Stomach (tissue), 8 donors: ENCODE measurements at regions not wholly inside any gene's neighbourhood (a gene's known extent, or its start where the extent isn't known, plus 50 kb on each side); places are given as distances from the start of the nearest gene placed in this dataset.
A peak's percentile ranks its signal among the peaks of the same experiment; 100 is the strongest.

Source experiments
- DNase-seq, 2 donors: peaks; one replicate each; pipeline versions ENCODE4 v3.0.0 to v3.0.0-alpha.2; 2013 to 2019
- H3K27ac ChIP-seq, 5 donors: fragments of 200-600 bp in 4 of 5; sonication (generic) in 4 of 5; one replicate each; pipeline ENCODE4 v1.5.1; 2013 to 2019; ENCODE audit warnings: mild to moderate bottlenecking in 1 of 5, moderate library complexity in 1 of 5
- H3K27me3 ChIP-seq, 3 donors: fragments of 200-600 bp; sonication (generic); one replicate each; pipeline ENCODE4 v1.5.1; 2017 to 2019; ENCODE audit warnings: mixed run types in 1 of 3
- H3K36me3 ChIP-seq, 4 donors: fragments of 200-600 bp; sonication (generic); 1 replicate in 3 of 4; 2 replicates in 1 of 4; pipeline ENCODE4 v1.5.1; 2016 to 2019
- H3K4me1 ChIP-seq, 4 donors: fragments of 200-600 bp; sonication (generic); one replicate each; pipeline ENCODE4 v1.5.1; 2016 to 2019
- H3K4me3 ChIP-seq, 4 donors: fragments of 200-600 bp; sonication (generic) in 3 of 4; one replicate each; pipeline ENCODE4 v1.5.1; 2016 to 2019; ENCODE audit warnings: mild to moderate bottlenecking in 1 of 4
- H3K9me3 ChIP-seq, 4 donors: fragments of 200-600 bp; sonication (generic); one replicate each; pipeline ENCODE4 v1.5.1; 2016 to 2019
- EP300 ChIP-seq: sonication (generic); formaldehyde crosslinking; IDR thresholded peaks from one replicate; pipeline ENCODE4 v1.6.1; 2017; ENCODE audit warnings: antibody characterized with exemption
- POLR2A ChIP-seq, 4 donors: fragments of 450-650 bp; IDR thresholded peaks; one replicate each; pipeline ENCODE4 v1.6.1; 2016; ENCODE audit warnings: antibody characterized with exemption in 4 of 4, control low read depth in 2 of 4, mild to moderate bottlenecking in 1 of 4, moderate library complexity in 1 of 4
- POLR2AphosphoS5 ChIP-seq, 3 donors: sonication (generic); formaldehyde crosslinking; IDR thresholded peaks; one replicate each; pipeline ENCODE4 v1.6.1; 2016; ENCODE audit warnings: antibody characterized with exemption in 3 of 3
- WGBS, 5 donors: extraction: QIAGEN DNeasy Blood & Tissue Kit in 3 of 5; methylation state at CpG; one replicate each; pipeline versions ENCODE4 v1.1.5 to v1.1.7; 2013 to 2018; 5-methylcytosine and 5-hydroxymethylcytosine counted together
- intact Hi-C: fragments of 100-400 bp; cut with DNase I; formaldehyde crosslinking; loops from one replicate; pipeline ENCODE4 v1.15.1; 2023; ENCODE audit warnings: low total_unique reads
- TF ChIP-seq, protein P1 (sequence below), 7 experiments: fragments of 450-650 bp in 4 of 7; fragments of 200-600 bp in 3 of 7; sonication (generic) in 3 of 7; IDR thresholded peaks; one replicate each; pipeline ENCODE4 v1.5.1; 2016 to 2019; ENCODE audit warnings: antibody characterized with exemption in 7 of 7, control low read depth in 2 of 7, mild to moderate bottlenecking in 1 of 7
- donor health status: healthy with polysubstance abuse.
- donor health status: Bipolar disorder and iron deficiency.
- donor health status: healthy.

- 51 to 60% (median 53%) methylated on average over 3 of the region's 3 CpGs for WGBS, 5 donors
- no peaks in the 10 kb centered on the region for H3K36me3 ChIP-seq
- intact Hi-C loops = no loop called here
- TF ChIP-seq, protein P1, sequence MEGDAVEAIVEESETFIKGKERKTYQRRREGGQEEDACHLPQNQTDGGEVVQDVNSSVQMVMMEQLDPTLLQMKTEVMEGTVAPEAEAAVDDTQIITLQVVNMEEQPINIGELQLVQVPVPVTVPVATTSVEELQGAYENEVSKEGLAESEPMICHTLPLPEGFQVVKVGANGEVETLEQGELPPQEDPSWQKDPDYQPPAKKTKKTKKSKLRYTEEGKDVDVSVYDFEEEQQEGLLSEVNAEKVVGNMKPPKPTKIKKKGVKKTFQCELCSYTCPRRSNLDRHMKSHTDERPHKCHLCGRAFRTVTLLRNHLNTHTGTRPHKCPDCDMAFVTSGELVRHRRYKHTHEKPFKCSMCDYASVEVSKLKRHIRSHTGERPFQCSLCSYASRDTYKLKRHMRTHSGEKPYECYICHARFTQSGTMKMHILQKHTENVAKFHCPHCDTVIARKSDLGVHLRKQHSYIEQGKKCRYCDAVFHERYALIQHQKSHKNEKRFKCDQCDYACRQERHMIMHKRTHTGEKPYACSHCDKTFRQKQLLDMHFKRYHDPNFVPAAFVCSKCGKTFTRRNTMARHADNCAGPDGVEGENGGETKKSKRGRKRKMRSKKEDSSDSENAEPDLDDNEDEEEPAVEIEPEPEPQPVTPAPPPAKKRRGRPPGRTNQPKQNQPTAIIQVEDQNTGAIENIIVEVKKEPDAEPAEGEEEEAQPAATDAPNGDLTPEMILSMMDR (IDR thresholded peaks at IDR 0.05) = no peak
- no peak for TF ChIP-seq POLR2AphosphoS5 (IDR thresholded peaks at IDR 0.05)
- TF ChIP-seq POLR2A (IDR thresholded peaks at IDR 0.05) = no peak
- no peak for TF ChIP-seq EP300
- H3K27me3 ChIP-seq = no peaks in the 10 kb centered on the region
- DNase-seq = no peak
- no peaks in the 10 kb centered on the region for H3K4me1 ChIP-seq
- no peak overlapping the region for H3K4me3 ChIP-seq
- no peak overlapping the region for H3K27ac ChIP-seq
- peaks cover 0 to 15% (median 4%) of the 10 kb centered on the region in 4 donors for H3K9me3 ChIP-seq
Observed at GRCh38 chr13:90910018-90910639, 437.4 kb upstream of the MIR17HG start.

DNA sequence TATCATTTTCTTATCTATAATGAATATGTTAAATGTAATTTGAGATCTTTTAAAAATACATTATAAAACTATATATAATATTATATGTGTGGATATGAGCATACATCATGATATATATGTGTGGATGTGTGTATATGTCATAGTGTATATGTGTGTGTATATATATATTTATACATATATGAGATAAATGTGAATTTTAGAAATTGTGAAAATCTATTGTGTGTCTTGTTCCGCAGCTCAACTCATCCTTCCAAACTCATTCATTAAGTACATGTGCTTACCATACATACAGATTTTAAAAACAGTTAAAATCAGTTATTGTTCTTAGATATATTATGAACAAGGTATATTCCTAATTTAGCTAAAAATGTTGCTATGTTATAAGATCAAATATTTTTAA is 435.2 kb upstream of the MIR17HG start:
- no peak overlapping the region for H3K27ac ChIP-seq
- no peak for TF ChIP-seq POLR2AphosphoS5 (IDR thresholded peaks at IDR 0.05)
- DNase-seq = no peak
- no peaks in the 10 kb centered on the region for H3K27me3 ChIP-seq
- intact Hi-C loops = no loop called here
- H3K36me3 ChIP-seq = no peaks in the 10 kb centered on the region
- WGBS, 5 donors = 90 to 97% (median 93%) methylated on average over 1 of the region's 1 CpG
- peaks cover 0 to 9% (median 2%) of the 10 kb centered on the region in 4 donors for H3K9me3 ChIP-seq
- no peak overlapping the region for H3K4me3 ChIP-seq
- H3K4me1 ChIP-seq = no peaks in the 10 kb centered on the region

DNA sequence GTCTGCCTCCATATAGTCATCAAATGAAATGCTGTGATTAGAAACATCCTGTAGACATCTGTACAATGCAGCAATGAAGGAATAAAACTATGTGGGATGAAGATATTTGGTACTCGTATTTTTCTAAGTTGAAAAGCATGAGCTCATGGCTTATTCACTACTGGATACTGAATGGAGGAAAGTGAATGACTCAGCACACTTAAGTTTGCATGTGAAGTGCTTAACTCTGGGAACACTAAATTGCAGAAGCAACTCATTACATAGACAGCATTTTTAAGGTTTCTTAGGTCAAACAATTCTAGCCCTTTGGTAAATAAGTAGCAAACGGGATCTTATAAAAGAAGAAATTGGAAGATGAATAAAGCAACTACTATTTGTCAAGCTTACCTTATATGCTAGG is 429.0 kb upstream of the MIR17HG start:
- no peaks in the 10 kb centered on the region for H3K4me1 ChIP-seq
- intact Hi-C loops = no loop called here
- 33 to 56% (median 40%) methylated on average over 2 of the region's 2 CpGs for WGBS, 5 donors

DNA sequence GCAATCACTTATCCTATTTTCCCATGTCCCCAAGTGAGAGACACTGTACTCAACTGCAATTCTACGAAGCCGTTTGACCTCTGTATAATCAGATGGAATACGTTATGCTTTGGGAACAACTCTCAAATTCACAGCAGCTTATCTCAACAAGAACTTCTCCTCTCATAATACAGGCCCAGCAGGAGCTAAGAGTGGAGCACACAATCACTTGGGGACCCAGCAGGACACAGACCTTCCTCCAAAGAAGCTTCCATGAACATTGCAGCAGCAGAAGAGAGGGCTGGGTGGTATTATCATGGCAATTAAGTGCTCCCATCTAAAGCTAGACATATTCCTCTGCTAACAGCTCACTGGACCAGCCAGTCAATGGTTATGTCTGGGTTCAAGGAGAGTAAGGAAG is 428.3 kb upstream of the MIR17HG start:
- H3K36me3 ChIP-seq = no peaks in the 10 kb centered on the region
- 68 to 78% (median 75%) methylated on average over 3 of the region's 3 CpGs for WGBS, 5 donors
- no peak for TF ChIP-seq POLR2AphosphoS5 (IDR thresholded peaks at IDR 0.05)
- TF ChIP-seq, protein P1 (IDR thresholded peaks at IDR 0.05) = no peak
- TF ChIP-seq POLR2A (IDR thresholded peaks at IDR 0.05) = no peak
- no peak for TF ChIP-seq EP300
- no peaks in the 10 kb centered on the region for H3K4me1 ChIP-seq
- no peaks in the 10 kb centered on the region for H3K9me3 ChIP-seq
- intact Hi-C loops = no loop called here
- no peak for DNase-seq
- no peaks in the 10 kb centered on the region for H3K27me3 ChIP-seq
- no peak overlapping the region for H3K4me3 ChIP-seq
- H3K27ac ChIP-seq = no peak overlapping the region

More for the DNA sequence above, 429.0 kb upstream of the MIR17HG start:
- Histone ChIP-seq H3K27ac (no peak overlapping the region), H3K27me3 (no peaks in the 10 kb centered on the region), H3K4me3 (no peak overlapping the region), H3K36me3 (no peaks in the 10 kb centered on the region), H3K9me3 (no peaks in the 10 kb centered on the region)
- peak in 1 of 2 donors; percentile 12 for DNase-seq
- TF ChIP-seq, protein P1 (IDR thresholded peaks at IDR 0.05) = no peak
- TF ChIP-seq POLR2AphosphoS5 (IDR thresholded peaks at IDR 0.05) (no peak), POLR2A (IDR thresholded peaks at IDR 0.05) (no peak), EP300 (no peak)

DNA sequence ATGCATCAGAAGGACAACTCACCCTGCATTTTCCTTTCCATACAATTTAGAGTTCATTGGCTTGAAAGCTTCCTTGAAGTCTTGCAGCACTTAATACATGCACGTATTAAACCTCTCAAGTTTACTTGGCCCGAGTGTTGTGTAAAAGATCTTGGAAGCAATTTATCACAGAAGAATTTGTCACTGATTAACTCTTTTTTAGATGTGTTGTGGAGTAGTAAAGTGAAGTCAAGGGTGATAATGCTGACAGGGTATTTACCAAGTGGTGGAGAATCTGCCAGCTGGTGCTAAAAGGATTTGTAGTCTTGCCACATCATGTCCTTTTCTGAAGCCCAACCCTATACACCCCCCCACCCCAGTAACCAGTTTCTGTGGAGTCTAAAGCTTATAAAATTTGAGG is 421.0 kb upstream of the MIR17HG start:
- Histone ChIP-seq H3K36me3 (no peaks in the 10 kb centered on the region), H3K4me1 (no peaks in the 10 kb centered on the region), H3K27me3 (no peaks in the 10 kb centered on the region), H3K27ac (no peak overlapping the region), H3K9me3 (no peaks in the 10 kb centered on the region), H3K4me3 (no peak overlapping the region)
- TF ChIP-seq POLR2A (IDR thresholded peaks at IDR 0.05) (no peak), EP300 (no peak), POLR2AphosphoS5 (IDR thresholded peaks at IDR 0.05) (no peak)
- TF ChIP-seq, protein P1 (IDR thresholded peaks at IDR 0.05) = no peak
- intact Hi-C loops = no loop called here
- 8 to 25% (median 13%) methylated on average over 2 of the region's 2 CpGs for WGBS, 5 donors
- peak in 1 of 2 donors; percentile 8 for DNase-seq
